PC-9 (cell line): ENCODE measurements at regions not wholly inside any gene's neighbourhood (a gene's known extent, or its start where the extent isn't known, plus 50 kb on each side); places are given as distances from the start of the nearest gene placed in this dataset.

Source experiments
- BruUV-seq: library from RNA; stranded (reverse); fragments of 400-500 nt; replicated peaks from 2 replicates; lab custom pipeline; 2021; lab: Mats Ljungman, UMichigan
- CTCF ChIA-PET: fragments of 300-600 bp; sonication (Branson Sonifier 250); formaldehyde crosslinking; loops from one replicate; lab custom pipeline; 2022; ENCODE audit warnings: antibody characterized with exemption; lab: Charles Lee
- POLR2A ChIA-PET: fragments of 300-600 bp; sonication (Branson Sonifier 250); formaldehyde crosslinking; loops from one replicate; lab custom pipeline; 2022; ENCODE audit warnings: antibody characterized with exemption; ENCODE audit not compliant: unreplicated experiment; lab: Charles Lee
- DNase-seq, 2 experiments: peaks; one replicate each; pipeline versions ENCODE4 v3.0.0 to v3.0.0-alpha.2; 2015 to 2022; ENCODE audit warnings: mixed read lengths in 1 of 2
- H2AFZ ChIP-seq: fragments of 200-600 bp; sonication (generic); 2 replicates; pipeline ENCODE4 v1.8.1; 2017; ENCODE audit warnings: antibody characterized with exemption
- H3F3A ChIP-seq: fragments of 200-600 bp; sonication (generic); 2 replicates; pipeline ENCODE4 v1.8.1; 2017; ENCODE audit warnings: antibody characterized with exemption, mild to moderate bottlenecking, low read depth; ENCODE audit not compliant: insufficient read depth
- H3K27ac ChIP-seq: fragments of 200-600 bp; sonication (generic); 2 replicates; pipeline ENCODE4 v1.6.1; 2016; ENCODE audit warnings: mixed run types
- H3K27me3 ChIP-seq: fragments of 200-600 bp; sonication (generic); 2 replicates; pipeline ENCODE4 v1.6.1; 2016; ENCODE audit warnings: low read depth, mixed run types; ENCODE audit not compliant: insufficient read depth
- H3K36me3 ChIP-seq: fragments of 200-600 bp; sonication (generic); 2 replicates; pipeline ENCODE4 v1.6.1; 2016; ENCODE audit warnings: low read depth, mixed run types
- H3K4me1 ChIP-seq: fragments of 200-600 bp; sonication (generic); replicated peaks from 2 replicates; pipeline ENCODE4 v1.6.1; 2016; ENCODE audit warnings: mixed run types; ENCODE audit not compliant: insufficient read depth
- H3K4me2 ChIP-seq: fragments of 200-600 bp; sonication (generic); 2 replicates; pipeline ENCODE4 v1.6.1; 2017; ENCODE audit warnings: mixed run types
- H3K4me3 ChIP-seq: fragments of 200-600 bp; sonication (generic); 2 replicates; pipeline ENCODE4 v1.6.1; 2016; ENCODE audit warnings: mixed run types
- H3K79me2 ChIP-seq: fragments of 200-600 bp; sonication (generic); 2 replicates; pipeline ENCODE4 v1.6.1; 2017; ENCODE audit warnings: low read depth, mixed run types
- H3K9me2 ChIP-seq: fragments of 200-600 bp; sonication (generic); 2 replicates; pipeline ENCODE4 v1.8.1; 2017; ENCODE audit warnings: mild to moderate bottlenecking; ENCODE audit not compliant: insufficient read depth
- H3K9me3 ChIP-seq: fragments of 200-600 bp; sonication (generic); 2 replicates; pipeline ENCODE4 v1.8.1; 2016; ENCODE audit warnings: low read depth; ENCODE audit not compliant: insufficient read depth
- H4K20me1 ChIP-seq: fragments of 200-600 bp; sonication (generic); 2 replicates; pipeline ENCODE4 v1.8.1; 2017; ENCODE audit not compliant: insufficient read depth
- EZH2 ChIP-seq: fragments of 200-600 bp; sonication (generic); IDR thresholded peaks from 2 replicates; pipeline ENCODE4 v1.8.0; 2017; ENCODE audit warnings: antibody characterized with exemption, low read depth
- intact Hi-C: fragments of 100-400 bp; cut with micrococcal nuclease; formaldehyde crosslinking; loops from one replicate; pipeline ENCODE4 v1.10.0; 2022; ENCODE audit not compliant: unreplicated experiment
- TF ChIP-seq, protein P1 (sequence below): fragments of 200-600 bp; sonication (generic); conservative IDR thresholded peaks from 2 replicates; pipeline ENCODE4 v1.6.1; 2017; ENCODE audit warnings: mixed run types, antibody characterized with exemption, mild to moderate bottlenecking, moderate library complexity

DNA sequence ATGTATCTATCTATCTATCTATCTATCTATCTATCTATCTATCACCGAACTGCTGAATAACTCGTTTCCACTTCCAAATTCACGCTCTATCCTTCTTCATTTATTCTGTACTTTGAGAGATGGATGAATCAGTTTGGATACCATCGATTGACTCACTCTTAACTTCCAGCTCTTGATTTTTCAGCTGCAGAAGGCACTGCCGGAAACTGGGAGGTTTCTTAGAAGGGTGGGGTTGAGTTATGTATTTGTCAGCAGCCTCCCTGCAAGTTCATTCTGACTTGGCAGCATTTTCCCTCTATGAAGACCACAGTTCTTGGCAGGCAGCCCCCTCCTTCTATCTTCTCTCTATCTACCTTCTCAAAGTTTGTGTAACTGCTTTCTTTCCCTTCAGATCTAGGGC lies 112.0 kb upstream of the MAGEB18 start:
- intact Hi-C loops, result no loop called here
- no peak overlapping the region for H3K4me2 ChIP-seq
- TF ChIP-seq, protein P1, sequence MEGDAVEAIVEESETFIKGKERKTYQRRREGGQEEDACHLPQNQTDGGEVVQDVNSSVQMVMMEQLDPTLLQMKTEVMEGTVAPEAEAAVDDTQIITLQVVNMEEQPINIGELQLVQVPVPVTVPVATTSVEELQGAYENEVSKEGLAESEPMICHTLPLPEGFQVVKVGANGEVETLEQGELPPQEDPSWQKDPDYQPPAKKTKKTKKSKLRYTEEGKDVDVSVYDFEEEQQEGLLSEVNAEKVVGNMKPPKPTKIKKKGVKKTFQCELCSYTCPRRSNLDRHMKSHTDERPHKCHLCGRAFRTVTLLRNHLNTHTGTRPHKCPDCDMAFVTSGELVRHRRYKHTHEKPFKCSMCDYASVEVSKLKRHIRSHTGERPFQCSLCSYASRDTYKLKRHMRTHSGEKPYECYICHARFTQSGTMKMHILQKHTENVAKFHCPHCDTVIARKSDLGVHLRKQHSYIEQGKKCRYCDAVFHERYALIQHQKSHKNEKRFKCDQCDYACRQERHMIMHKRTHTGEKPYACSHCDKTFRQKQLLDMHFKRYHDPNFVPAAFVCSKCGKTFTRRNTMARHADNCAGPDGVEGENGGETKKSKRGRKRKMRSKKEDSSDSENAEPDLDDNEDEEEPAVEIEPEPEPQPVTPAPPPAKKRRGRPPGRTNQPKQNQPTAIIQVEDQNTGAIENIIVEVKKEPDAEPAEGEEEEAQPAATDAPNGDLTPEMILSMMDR, result no peak
- TF ChIP-seq EZH2, result no peak
- DNase-seq, result no peak
- H3K79me2 ChIP-seq, result no peaks in the 10 kb centered on the region
- no peaks in the 10 kb centered on the region for H3F3A ChIP-seq
- CTCF ChIA-PET, result no interaction called here
- no peaks in the 10 kb centered on the region for H3K9me2 ChIP-seq
- POLR2A ChIA-PET, result no interaction called here
- BruUV-seq, result no TSS peak
- no peak overlapping the region for H3K27ac ChIP-seq
- no peaks in the 10 kb centered on the region for H3K4me1 ChIP-seq
- no peaks in the 10 kb centered on the region for H3K27me3 ChIP-seq
- no peaks in the 10 kb centered on the region for H4K20me1 ChIP-seq
- no peaks in the 10 kb centered on the region for H3K36me3 ChIP-seq
- H3K4me3 ChIP-seq, result no peak overlapping the region
- H3K9me3 ChIP-seq, result no peaks in the 10 kb centered on the region
- H2AFZ ChIP-seq, result no peak overlapping the region

DNA sequence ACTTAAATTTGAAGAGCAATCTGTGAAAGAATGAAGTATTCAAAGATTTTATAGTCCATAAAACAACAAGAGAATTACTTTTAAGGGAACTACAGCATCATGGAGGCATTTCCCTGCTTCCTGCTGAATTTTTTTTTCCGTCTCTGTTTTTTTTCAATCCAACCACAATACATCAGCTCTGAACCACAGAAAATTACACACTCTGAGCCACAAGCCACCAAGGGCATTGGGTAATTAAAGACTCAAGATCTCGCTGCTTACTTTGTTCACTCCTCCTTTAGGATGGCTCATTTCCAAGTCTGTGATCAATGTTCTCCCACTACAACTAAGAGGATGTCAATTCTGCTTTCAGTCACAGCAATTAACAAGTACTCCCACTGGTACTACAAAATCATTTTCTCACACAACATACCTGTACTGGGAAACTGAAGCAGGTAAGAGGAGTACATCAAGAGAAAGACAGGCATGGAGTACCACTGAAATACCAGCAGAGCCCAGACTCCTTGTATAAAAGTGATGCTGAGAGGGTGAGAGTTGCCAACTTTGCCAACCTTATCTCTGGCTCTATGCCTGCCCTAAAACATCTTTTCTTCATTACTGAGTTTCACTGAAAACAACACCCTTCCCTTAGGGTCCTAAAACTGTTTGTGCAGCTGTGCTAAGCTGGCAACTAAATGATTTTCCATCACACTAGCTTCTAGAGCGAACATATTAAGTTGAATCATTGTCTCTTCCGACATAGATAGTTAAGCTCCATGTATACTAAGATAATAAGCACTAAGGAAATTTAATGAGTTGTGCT lies 105.8 kb upstream of the MAGEB18 start:
- H3K4me2 ChIP-seq, result no peak overlapping the region
- no peaks in the 10 kb centered on the region for H4K20me1 ChIP-seq
- no peaks in the 10 kb centered on the region for H3K4me1 ChIP-seq
- CTCF ChIA-PET, result no interaction called here
- H3K27ac ChIP-seq, result no peak overlapping the region
- BruUV-seq, result no TSS peak
- no peaks in the 10 kb centered on the region for H3F3A ChIP-seq
- no peak overlapping the region for H3K4me3 ChIP-seq
- H3K27me3 ChIP-seq, result no peaks in the 10 kb centered on the region
- H3K9me2 ChIP-seq, result no peaks in the 10 kb centered on the region
- intact Hi-C loops, result no loop called here
- H3K9me3 ChIP-seq, result no peaks in the 10 kb centered on the region
- POLR2A ChIA-PET, result no interaction called here
- no peak for DNase-seq
- TF ChIP-seq, protein P1, result no peak
- no peak for TF ChIP-seq EZH2
- H2AFZ ChIP-seq, result no peak overlapping the region
- H3K36me3 ChIP-seq, result no peaks in the 10 kb centered on the region
- no peaks in the 10 kb centered on the region for H3K79me2 ChIP-seq

DNA sequence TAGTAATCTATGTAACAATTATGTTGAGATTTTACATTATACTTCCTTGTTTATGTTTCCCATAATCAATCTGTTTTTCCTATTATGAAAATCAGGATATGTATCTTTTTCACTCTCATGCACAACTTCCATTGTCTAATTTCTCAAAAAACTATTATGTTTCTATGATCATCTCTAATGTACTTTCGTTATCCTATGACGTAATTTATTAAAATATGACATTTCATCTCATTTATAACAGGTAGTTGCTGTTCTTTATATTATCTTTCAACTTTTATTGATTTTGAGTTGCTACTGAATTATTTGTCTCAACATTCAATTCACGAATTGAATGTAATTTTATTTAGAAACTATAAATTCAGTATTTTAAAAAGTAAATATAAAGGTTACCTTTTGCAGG lies 100.8 kb upstream of the MAGEB18 start:
- BruUV-seq, result no TSS peak
- Histone ChIP-seq H3K36me3 (no peaks in the 10 kb centered on the region), H3K4me1 (no peaks in the 10 kb centered on the region), H3K9me2 (no peaks in the 10 kb centered on the region), H2AFZ (no peak overlapping the region), H3F3A (no peaks in the 10 kb centered on the region), H3K9me3 (no peaks in the 10 kb centered on the region), H4K20me1 (no peaks in the 10 kb centered on the region), H3K79me2 (no peaks in the 10 kb centered on the region), H3K27ac (no peak overlapping the region), H3K4me3 (no peak overlapping the region), H3K27me3 (no peaks in the 10 kb centered on the region), H3K4me2 (no peak overlapping the region)
- intact Hi-C loops, result no loop called here
- no peak for DNase-seq
- no peak for TF ChIP-seq EZH2
- POLR2A ChIA-PET, result no interaction called here
- CTCF ChIA-PET, result no interaction called here

DNA sequence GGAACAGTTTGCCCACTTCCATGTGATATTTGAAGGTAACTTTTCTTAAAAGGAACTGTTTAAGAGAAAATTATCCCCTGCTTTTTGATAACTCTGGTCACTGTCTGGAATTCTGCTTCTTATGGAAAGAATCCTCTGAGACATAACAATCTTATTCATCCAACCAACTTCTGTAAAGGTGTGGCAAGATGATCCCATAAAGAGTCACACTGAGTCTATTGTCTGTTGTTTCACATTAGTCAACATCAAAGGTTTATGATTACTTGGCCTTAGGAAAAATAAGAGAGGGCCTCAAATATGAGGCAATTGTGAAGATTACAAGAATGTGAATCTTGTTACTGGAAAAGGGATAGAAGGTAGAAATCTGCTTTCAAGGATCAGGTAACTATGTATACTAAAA lies 88.0 kb upstream of the MAGEB18 start:
- no peaks in the 10 kb centered on the region for H3K27me3 ChIP-seq
- H3K9me2 ChIP-seq, result no peaks in the 10 kb centered on the region
- BruUV-seq, result no TSS peak
- DNase-seq, result no peak
- TF ChIP-seq, protein P1, result no peak
- no peak for TF ChIP-seq EZH2
- H3K79me2 ChIP-seq, result no peaks in the 10 kb centered on the region
- H3K4me2 ChIP-seq, result no peak overlapping the region
- H4K20me1 ChIP-seq, result no peaks in the 10 kb centered on the region
- intact Hi-C loops, result no loop called here
- CTCF ChIA-PET, result no interaction called here
- H3K36me3 ChIP-seq, result no peaks in the 10 kb centered on the region
- no peaks in the 10 kb centered on the region for H3F3A ChIP-seq
- H3K4me1 ChIP-seq, result no peaks in the 10 kb centered on the region
- no peak overlapping the region for H3K4me3 ChIP-seq
- H2AFZ ChIP-seq, result no peak overlapping the region
- POLR2A ChIA-PET, result no interaction called here
- no peak overlapping the region for H3K27ac ChIP-seq
- H3K9me3 ChIP-seq, result no peaks in the 10 kb centered on the region
